DMS53 (cell line): ENCODE measurements at regions not wholly inside any gene's neighbourhood (a gene's known extent, or its start where the extent isn't known, plus 50 kb on each side); places are given as distances from the start of the nearest gene placed in this dataset.

Experiments used
- DNase-seq: peaks from one replicate; lab custom pipeline; 2025; lab: John Stamatoyannopoulos, UW

DNA sequence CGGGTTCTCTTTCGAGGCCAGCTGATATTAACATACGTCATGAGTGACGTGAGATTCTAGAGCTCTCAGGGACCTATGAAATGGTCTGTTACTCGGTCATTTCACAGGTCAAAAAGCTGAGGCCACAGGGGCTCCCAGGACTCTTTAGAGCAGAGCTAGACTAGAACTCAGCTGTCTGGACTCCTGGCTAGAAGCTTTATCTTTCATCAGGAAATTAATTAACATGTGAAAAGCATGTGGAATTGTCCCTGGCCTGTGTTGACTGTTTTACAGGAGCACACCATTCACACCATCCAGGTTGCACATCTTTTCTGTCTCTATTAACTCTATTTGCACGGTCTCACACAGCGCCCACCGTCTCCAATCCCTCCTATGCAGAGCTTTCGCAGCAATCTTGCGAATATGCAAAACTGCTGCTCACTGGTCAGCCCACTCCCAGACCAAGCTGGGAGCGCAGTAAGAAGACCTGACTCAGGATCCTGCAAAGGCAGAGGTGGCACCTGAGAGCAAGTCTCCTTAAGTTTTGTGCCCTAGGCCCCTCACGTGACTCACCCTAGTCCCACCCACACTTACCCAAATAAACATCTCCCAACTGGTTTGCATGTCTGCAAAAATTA, 522.5 kb downstream of the CD83 start:
- no peak for DNase-seq

DNA sequence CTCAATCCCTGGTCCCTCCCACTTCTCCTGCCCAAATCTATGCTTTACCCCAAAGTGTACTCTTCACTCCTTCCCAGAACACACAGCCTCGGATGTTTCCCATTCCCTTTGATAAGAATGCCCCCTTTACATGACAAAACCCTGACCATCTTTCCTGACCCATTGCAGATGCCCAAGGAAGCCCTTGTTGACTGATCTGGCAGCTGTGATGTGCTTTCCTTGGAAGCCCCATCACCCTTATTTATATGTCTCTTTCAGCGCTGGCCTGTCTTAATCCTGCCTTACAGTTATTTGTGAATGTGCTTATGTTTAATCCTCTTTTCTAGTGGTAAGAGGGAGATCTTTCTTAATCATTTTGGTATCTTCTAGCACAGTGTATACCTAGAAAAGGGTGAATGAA, 523.1 kb downstream of the CD83 start:
- no peak for DNase-seq

DNA sequence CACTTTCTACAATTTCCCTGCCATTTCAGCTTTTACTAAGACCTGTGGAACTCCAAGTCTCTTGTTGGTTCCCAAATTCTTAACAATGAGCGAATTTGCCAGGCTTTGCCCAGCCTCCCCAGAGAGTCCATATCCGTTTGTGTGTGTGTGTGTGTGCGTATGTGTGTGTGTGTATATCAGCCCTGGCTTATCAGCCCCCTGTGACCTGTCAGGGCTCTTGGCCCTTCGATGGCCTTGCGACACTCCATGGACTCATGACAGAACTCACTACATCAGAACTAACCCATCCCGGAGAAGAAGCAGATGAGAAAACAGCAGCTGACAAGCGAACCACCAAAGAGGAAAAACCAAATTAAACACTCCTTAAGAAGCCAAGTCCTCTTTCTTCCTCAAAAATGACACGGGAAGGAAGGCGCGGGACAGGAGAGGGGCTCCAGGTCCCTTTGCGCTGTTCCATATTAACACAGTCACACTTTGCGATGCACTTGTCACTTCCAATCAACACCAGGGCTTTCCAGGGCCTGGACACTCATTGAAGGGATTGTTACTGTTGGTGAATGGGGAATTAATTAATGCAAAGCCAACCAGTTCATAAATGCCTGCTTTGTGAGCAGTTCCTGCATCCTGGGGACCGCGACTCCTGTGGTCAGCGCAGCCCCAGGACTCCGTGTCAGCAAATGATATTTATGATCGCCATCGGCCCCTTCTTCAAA, 524.0 kb downstream of the CD83 start:
- DNase-seq = no peak

DNA sequence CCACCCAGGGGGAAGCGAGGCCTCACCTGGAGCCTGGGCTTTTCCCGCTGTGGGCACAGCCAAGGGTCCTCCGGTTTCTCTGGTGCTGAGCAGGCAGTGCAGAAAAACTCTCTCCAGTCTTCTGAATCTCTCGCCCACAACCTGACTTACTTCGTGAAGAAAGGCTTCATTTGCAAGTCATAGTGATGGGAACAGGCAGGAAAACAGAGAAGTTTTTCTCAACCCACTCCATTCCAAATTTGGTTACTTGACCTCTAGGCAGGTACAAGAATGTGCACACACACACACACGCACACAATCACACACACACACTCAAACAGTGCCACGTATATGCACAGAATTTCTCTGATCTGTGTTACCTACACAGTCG, 524.5 kb downstream of the CD83 start:
- no peak for DNase-seq

DNA sequence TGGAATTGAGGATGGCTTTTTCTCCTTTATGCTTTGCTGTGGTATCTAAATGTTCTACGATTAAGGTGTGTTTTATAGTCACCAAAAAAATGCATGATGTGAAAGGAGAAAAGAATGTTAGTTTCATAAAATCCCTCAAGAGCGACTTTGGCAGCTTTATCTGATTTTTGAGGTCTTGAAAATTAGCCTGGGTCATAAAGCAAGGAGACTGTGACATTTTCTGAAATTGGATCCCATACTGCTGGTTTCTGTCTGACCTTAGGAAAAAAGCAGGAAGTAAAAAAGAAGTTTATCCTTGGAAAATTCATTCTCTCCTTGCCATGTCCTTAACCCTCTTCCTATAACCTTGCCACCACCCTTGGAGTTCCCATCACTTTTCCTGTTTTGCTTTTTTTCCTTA, 525.3 kb downstream of the CD83 start:
- no peak for DNase-seq

DNA sequence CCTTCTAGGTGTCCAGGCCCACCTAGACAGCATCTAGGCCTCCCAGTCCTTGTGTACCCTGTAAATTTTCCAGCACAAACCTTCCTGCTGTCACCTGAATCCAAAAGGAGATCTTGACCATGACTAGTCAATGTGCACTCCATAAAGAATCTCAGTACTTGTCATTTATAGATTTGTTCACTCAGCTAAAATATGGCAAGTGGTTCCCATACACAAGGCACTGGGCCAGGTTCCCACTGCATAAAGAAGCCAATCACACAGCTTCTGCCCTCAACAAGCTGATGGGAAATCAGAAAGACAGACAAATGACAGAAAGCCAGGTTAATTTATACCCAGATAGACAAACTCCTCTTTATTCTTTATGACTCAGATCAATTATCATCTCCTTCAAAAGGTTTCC, 526.8 kb downstream of the CD83 start:
- no peak for DNase-seq

DNA sequence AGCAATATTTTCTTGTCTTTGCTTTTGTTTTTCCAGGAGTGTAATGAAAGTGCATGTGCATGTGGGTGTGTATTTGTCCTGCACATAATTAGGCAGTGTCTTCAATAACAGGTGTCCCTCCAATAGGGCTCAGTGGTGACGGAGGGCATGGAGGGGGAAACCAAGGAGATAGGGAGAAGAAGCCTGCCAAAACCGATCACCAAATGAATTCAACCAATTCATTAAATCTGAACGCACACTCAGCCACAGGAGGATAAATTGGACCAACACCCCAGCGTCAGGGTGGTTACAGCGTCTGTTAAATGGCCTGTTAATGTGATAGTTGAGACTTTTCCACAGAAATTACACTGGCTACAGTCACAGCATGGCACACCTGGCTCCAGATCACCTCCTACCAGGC, 527.6 kb downstream of the CD83 start:
- no peak for DNase-seq

DNA sequence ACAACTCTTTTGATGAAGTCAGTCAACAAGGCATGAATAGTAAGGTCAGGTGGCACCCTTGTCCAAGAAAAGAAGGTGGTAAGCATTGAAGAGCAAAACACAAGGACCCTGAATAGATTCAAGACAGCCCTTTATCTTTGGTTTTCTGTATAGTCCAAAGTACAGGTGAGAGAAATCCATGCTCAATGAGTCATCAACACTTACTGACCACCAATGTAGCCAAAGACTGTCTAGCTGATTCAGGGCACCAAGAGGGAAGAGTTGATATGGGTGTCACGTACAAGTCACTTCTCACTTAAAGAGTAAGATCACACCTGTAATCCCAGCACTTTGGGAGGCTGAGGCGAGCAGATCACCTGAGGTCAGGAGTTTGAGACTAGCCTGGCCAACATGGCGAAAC, 528.3 kb downstream of the CD83 start:
- peak; percentile 41 for DNase-seq

DNA sequence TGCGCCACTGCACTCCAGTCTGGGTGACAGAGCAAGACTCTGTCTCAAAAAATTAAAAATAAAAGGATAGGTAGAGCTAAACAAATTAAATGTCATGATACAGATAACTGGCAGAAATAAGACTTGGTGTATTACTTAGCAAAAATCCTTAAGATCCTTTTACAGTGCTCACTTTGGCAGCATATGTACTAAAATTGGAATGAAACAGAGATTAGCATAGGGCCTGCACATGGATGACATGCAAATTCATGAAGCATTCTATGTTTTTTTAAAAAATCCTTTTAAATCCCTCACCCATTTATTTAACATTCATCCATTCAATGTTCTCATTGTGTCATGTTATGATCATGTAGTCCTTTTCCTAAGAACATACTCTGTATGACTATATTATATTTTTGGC, 528.8 kb downstream of the CD83 start:
- no peak for DNase-seq

DNA sequence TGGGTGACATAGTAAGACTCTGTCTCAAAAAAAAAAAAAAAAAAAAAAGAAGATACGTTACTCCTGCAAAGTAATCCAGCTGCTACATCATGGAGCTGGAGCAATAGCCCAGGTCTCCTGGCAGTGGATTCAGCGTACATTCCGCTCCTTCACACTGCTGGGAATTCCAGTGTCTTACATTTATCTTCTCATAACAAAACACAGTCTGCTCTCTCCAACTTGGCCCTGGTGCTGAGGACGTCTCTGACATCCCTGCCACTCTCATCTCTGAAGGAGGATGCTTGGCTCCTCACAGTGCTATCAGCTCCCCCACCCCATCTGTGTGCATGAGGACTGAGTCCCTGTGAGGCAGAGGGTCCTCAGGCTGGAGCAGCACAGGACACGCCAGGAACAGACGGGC, 529.8 kb downstream of the CD83 start:
- DNase-seq = no peak

DNA sequence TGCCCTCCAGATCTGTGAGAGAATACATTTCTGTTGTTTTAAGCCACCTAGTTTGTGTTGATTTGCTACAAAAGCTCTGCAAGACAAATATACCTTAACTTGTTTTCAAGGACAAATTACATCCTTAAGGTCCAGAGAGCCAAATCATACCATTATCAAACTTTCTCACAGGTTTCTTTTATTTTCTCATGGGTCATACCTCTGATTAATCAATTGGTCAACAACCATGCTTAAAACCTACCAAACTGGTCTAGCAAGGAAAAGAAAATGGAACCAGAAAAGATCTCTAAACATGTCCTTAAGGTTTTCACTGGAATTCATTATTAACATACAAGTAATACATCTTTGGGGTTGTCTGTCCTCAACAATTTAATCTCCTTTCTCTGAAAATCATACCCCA, 535.0 kb downstream of the CD83 start:
- peak; percentile 54 for DNase-seq

DNA sequence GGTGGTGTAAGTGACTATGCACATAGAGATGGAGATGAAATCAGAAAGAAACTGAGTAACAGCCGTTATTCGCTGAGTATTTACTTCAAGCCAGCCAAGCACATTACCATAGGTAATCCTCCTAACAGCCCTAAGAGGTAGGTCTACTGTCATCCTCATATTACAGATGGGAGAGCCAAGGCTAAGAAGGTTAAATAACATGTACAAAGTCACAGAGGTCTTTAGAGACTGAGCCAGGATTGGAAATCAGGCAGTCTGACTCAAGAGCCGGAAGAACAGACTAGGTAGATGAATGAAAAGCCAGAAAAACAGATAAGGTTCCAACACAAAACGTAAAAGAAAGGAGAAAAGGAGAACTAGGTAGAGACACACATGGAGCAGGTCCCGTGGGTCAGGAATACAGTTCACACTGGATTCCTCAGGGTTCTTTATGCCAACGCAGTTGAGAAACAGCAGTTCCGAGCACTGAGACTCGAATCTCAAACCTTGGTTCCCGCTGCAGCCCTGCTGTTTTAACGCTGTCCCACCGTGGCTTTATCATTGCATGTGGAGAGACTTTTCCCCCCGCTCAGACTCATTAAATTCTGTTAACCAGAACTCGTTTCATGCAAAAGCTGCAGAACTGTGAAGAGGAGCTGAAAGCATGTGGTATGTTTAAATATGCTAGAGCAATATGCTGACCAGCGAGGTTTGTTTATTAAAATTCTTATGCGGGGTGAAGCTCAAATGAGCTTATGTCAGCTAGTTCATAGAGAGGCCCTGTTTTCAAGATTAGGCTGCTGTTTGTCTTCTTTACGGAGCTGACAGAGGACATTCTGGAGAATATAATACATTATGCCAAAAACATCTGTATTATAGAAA, 537.9 kb downstream of the CD83 start:
- no peak for DNase-seq

DNA sequence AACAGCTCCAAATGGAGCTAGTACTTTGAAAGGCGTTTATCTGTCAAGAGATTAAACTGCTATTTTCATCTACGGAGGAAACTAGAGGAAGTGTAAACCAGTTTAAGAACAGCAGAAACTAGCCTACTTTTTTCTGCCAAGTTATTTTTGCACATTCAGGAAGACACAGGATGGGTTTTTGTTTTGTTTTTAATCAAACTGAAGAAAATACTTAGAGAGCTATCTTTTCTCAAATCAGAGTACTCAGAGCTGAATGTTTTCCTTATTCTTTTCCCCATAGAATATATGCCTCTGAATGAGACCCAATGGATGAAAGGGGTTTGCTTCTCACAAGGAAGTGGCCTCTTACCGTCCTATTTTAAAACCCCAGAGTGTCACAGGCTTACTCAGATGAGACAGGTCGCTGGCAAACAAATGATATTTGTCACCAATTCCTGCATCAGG, 538.5 kb downstream of the CD83 start:
- no peak for DNase-seq

DNA sequence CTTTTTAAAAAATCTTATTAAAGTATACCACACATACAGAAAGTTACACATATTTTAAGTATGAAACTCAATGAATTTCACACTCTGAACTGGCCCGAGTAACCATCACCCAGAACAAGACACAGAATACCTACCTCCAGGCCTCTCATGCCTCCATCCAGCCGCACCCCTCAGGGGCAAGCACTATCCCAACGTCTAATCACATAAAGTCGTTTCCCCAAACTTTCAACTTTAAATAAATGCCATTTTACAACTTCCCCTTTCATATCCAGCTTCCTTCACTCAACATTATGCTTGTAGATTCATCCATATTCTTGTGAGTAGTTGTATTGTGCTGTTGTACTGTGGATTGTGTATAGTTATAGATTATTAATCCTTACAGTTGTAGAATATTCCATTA, 539.1 kb downstream of the CD83 start:
- DNase-seq = no peak

DNA sequence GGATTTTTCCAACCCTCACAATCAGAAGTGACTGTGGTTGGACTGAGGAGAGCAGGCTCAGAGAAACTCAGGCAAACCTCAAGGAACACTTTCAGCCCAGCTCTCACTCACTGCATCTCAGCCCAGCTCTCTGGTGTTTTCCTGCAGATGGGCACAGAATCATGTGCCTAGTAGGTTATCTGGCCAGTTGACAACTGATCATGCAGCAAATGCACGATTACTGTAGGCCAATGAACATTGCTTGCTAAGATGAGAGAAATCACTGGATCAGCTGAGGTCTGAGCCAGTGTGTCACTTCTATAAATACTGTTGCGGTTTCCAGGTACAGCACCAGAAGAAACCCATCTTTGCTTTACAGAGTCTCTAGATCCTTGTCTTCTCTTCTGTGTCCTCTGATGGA, 540.5 kb downstream of the CD83 start:
- no peak for DNase-seq

DNA sequence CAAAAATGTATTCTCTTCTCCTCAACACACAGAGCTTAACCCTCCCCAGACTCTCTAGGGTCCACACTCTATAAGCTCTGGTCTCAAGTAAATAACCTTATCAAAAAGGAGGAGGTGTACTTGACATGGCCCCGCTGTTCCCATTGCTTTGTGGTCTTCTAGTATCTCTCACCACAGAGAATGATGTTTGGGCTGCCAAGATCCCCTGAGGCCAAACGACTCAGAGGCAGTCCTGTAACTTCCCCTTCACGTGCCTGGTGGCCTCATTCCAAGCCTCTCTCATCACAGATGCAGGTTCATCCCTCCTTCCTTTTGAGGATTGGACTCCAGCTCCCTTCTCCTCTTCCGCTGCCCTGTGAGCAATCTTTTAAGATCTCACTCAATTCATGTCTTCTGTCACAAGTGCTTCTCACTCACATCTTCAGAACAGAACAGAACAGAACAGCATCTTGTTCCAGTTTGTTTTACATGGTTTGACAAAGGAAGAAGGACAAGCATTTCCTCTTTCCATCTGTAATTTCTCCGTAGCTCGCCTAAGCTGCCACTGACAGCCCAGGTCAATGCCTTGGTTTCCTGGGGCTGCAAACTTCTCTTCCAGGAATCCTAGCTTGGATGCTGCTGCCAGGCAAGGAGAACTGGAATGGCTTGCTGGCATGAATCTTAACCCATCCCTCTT, 541.5 kb downstream of the CD83 start:
- no peak for DNase-seq

DNA sequence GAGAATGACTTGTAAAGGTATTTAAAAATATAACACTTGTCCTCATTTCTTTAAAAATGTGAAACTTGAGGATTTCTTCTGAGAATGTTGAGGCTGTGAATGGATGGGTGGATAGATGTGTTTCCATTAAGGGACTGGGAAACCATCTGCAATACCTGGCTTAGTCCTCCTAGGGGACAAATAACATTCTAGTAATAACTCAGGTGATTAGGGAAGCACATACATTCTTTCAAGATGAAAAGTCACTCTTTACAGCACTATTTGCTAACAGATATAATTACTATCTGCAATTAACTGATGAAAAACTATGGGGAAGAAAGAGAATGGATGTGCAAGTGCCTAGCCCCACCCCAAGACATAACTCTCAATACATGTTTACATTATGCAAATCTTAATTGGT, 542.3 kb downstream of the CD83 start:
- no peak for DNase-seq

DNA sequence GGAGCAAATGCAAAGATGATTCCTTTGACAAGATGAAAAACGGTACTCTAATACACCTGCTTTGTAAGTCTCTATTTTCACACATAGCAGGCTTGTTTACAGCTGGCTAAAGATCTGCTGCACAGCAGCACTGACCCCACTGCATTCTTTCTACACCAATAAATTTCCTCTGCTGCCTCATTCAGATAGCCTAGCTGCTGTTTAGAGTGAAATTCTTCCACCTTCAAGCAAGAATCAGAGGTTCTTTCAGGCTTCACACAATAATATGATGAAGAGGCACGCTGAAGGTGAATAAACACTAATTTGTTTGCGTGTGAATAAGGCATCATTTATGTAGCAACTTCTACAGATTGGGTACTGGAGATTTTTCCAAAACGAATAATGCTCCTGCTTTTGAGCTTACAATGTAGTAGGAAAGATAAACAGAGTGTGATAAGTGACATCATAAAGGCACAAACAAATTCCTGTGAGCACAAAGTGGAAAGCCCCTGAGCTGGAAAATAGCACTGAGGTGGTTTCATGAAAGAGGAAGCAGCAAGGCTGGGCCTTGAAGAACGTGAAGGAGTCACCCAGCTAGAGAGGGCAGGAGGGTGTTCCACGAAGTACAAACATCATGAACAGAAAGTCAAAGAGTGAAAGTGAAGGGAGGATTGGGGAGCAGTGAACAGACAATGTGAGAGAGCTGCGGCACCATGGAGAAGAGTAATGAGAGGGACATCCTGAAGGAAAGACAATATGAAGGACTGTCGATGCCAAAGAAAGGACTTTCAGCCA, 543.4 kb downstream of the CD83 start:
- peak; percentile 18 for DNase-seq

DNA sequence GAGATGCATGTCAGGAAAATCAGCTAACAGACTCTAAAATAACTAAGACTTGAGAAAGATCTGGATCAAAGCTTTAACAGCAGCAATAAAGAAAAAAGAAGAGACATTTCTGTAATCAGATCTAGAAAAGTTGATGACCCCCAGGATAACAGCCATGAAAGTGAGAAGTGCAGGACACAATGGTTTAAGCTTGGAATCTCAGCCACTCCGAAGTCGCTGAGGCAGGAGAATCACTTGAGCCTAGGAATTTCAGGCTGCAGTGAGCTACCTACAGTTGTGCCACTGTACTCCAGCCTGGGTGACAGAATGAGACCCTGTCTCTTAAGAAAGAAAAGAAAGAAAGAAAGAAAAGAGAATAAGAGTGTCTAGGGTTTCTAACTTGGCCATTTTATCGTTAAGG, 544.1 kb downstream of the CD83 start:
- no peak for DNase-seq

DNA sequence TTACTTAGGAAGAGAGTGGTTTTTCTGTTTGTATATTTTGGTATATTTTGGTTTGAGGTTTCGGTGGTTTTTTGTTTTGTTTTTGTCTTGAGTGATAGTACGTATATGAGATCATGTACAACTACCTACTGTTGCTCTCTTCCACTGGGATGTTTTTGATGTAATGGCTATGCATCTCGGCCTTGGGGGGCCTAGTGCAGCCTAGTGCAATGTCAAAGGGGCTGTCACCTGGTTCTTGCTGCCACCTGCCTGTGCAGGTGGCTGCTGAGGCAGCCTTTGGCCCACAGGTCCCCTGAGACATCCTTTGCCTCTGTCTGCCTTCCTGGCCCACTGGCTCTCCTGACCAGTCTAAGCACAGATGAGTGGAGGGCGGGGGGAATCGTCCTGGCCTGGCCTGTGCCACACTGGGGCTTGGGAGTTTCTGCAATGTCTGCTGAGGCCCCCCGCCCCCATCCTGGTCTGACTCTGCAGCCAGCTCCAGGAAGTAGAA, 546.6 kb downstream of the CD83 start:
- DNase-seq = no peak

DNA sequence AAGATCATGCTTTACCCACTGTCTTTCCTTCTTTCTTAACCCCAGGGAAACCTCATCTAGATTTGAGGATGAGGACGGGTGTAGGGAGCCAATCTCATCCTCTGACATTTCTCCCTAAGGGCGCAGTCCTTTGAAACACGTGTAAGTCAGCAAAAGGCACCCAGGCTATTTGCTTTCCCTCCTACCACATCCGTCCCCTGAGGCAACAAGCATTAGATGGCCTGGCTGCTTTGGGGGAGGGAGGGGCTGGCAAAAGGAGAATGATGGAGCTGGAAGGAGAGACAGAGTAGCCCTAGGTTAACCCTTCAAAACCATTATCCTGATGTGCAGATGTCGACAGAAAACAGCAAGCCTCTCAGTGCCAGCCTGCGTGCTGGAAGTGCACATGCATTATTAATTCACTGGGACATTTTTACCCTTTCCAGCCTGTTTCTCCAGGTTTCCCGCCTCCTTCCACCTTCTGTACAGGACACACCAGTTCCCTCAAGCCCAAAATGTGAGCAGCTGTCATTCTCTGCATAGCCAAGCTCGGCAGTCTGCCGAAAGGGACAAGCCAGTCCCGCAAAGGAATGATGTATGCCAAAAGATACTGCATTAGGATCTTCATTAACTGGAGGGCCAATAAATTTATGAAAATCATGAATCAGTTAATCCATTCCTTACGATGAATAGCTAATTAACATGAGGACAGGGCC, 547.2 kb downstream of the CD83 start:
- DNase-seq = no peak
